Lower lobe of right lung (tissue), 2 donors: ENCODE measurements at regions not wholly inside any gene's neighbourhood (a gene's known extent, or its start where the extent isn't known, plus 50 kb on each side); places are given as distances from the start of the nearest gene placed in this dataset.

Experiments
- ATAC-seq, 2 donors: fragments of 200-7000 bp; cut with Tn5 transposase; one replicate each; pipeline ENCODE4 v1.9.1; 2020 to 2022; ENCODE audit warnings: mild to moderate bottlenecking in 2 of 2, moderate library complexity in 2 of 2
- DNase-seq: peaks from one replicate; pipeline ENCODE4 v3.0.0-alpha.2; 2020
- H3K27ac ChIP-seq: fragments of 200-600 bp; one replicate; pipeline ENCODE4 v1.8.0; 2022
- H3K27me3 ChIP-seq: fragments of 200-600 bp; one replicate; pipeline ENCODE4 v1.8.0; 2022; ENCODE audit warnings: low read depth
- H3K36me3 ChIP-seq: fragments of 200-600 bp; one replicate; pipeline ENCODE4 v1.8.0; 2022; ENCODE audit warnings: mild to moderate bottlenecking
- H3K4me1 ChIP-seq: fragments of 200-600 bp; one replicate; pipeline ENCODE4 v1.8.0; 2022
- H3K4me3 ChIP-seq: fragments of 200-600 bp; one replicate; pipeline ENCODE4 v1.8.0; 2022; ENCODE audit warnings: mild to moderate bottlenecking
- H3K9me3 ChIP-seq: fragments of 200-600 bp; one replicate; pipeline ENCODE4 v1.8.0; 2022
- intact Hi-C: fragments of 100-400 bp; cut with DNase I; formaldehyde crosslinking; loops from one replicate; pipeline ENCODE4 v1.11.0; 2022
- TF ChIP-seq, protein P1 (sequence below): fragments of 200-600 bp; IDR thresholded peaks from one replicate; pipeline ENCODE4 v1.8.0; 2022; ENCODE audit warnings: antibody characterized with exemption, mild to moderate bottlenecking
- donor health status: DM: no; HTN: yes; CAD: no; lungs with severe emphysema.

DNA sequence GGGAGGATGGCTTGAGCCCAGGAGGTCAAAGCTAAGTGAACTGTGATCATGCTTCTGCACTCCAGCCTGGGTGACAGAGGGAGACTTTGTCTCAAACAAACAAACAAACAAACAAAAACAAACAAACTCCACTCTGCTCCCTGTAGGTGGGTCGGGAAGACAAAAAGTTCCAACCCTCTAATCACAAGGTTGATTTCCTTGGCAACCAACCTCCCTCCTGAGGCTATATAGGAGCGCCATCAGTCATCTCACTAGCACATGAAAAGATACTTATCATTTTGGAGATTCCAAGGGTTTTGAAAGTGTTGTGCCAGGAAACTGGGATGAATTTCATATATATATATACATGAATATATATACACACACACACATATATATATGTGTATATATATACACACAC is 160.5 kb downstream of the TUSC1 start:
- intact Hi-C loops = no loop called here
- H3K9me3 ChIP-seq = no peaks in the 10 kb centered on the region

DNA sequence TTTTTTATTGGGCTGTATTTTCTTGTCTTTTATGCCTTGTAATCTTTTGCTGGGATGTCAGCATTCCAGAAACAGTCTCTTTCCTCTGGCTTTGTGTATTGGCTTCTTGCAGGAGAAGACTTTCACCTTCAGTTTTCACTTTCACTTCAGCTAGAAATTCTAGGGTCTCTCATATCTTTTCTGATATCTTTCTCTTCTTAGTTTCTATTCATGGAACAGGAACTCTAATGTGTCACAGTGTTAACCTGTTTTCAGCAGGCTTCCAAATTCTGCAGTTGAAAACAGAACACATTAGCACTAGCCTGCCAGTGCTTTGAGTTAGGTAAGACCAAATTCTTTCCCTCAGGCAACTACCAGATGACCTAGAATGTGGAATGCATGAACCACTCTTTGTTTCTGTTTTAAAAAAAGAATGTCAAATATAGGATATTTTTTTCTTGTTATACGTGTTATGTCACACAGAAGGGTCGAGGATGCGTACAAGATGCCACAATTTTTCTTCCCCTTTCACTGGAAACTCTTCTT is 164.7 kb downstream of the TUSC1 start:
- DNase-seq (no peak), ATAC-seq (no peak)
- no peaks in the 10 kb centered on the region for H3K27me3 ChIP-seq
- no peaks in the 10 kb centered on the region for H3K4me1 ChIP-seq
- H3K27ac ChIP-seq = no peak overlapping the region
- intact Hi-C loops = no loop called here
- H3K36me3 ChIP-seq = no peaks in the 10 kb centered on the region
- H3K9me3 ChIP-seq = no peaks in the 10 kb centered on the region
- H3K4me3 ChIP-seq = no peak overlapping the region
- TF ChIP-seq, protein P1, sequence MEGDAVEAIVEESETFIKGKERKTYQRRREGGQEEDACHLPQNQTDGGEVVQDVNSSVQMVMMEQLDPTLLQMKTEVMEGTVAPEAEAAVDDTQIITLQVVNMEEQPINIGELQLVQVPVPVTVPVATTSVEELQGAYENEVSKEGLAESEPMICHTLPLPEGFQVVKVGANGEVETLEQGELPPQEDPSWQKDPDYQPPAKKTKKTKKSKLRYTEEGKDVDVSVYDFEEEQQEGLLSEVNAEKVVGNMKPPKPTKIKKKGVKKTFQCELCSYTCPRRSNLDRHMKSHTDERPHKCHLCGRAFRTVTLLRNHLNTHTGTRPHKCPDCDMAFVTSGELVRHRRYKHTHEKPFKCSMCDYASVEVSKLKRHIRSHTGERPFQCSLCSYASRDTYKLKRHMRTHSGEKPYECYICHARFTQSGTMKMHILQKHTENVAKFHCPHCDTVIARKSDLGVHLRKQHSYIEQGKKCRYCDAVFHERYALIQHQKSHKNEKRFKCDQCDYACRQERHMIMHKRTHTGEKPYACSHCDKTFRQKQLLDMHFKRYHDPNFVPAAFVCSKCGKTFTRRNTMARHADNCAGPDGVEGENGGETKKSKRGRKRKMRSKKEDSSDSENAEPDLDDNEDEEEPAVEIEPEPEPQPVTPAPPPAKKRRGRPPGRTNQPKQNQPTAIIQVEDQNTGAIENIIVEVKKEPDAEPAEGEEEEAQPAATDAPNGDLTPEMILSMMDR = no peak

More for the DNA sequence above, 160.5 kb downstream of the TUSC1 start:
- no peak overlapping the region for H3K4me3 ChIP-seq
- TF ChIP-seq, protein P1 = no peak
- no peaks in the 10 kb centered on the region for H3K36me3 ChIP-seq
- DNase-seq (no peak), ATAC-seq (no peak)
- no peaks in the 10 kb centered on the region for H3K4me1 ChIP-seq
- H3K27ac ChIP-seq = no peak overlapping the region
- H3K27me3 ChIP-seq = no peaks in the 10 kb centered on the region

DNA sequence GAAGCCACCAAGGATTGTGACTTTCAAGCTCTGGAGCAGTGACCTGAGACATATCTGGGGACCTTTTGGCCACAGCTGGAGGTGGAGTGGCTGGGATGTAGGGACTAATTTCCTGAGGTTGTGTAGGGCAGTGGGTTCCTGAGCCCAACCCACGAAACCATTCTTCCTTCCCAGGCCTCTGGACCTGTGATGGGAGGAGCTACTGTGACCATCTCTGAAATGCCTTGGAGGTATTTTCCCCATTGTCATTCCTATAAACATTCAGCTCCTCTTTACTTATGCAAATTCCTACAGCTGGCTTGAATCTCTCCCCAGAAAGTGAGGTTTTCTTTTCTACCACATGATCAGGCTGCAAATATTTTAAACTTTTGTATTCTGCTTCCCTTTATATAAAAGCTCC is 172.6 kb downstream of the TUSC1 start:
- H3K27me3 ChIP-seq = no peaks in the 10 kb centered on the region
- H3K36me3 ChIP-seq = no peaks in the 10 kb centered on the region
- H3K4me1 ChIP-seq = no peaks in the 10 kb centered on the region
- H3K27ac ChIP-seq = no peak overlapping the region
- no peak overlapping the region for H3K4me3 ChIP-seq
- ATAC-seq (no peak), DNase-seq (no peak)
- H3K9me3 ChIP-seq = peaks cover 15% of the 10 kb centered on the region
- intact Hi-C loops = no loop called here
- TF ChIP-seq, protein P1 = no peak

DNA sequence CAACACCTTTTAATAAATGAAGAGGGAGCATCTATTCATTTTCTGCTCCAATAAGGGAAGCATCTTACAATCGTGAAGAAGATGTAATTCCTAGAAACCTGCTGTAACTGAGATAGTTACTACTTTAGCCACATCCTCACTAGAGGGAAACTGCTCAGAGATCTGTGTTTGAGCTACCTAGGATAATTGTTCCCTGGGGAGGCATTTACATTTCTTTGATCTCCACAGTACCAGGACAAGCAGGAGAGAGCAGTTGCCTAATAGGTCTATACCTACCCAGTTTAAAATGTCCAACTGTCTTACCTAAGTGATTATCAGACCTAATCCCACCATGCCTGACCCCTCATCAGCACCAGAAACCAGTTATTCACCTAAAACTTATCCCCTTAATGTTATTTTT is 196.9 kb downstream of the TUSC1 start:
- ATAC-seq = no peak
- Histone ChIP-seq H3K27me3 (no peaks in the 10 kb centered on the region), H3K4me1 (no peaks in the 10 kb centered on the region), H3K36me3 (no peaks in the 10 kb centered on the region), H3K27ac (no peak overlapping the region), H3K4me3 (no peak overlapping the region), H3K9me3 (no peaks in the 10 kb centered on the region)
- intact Hi-C loops = no loop called here
- DNase-seq = no peak
- TF ChIP-seq, protein P1 = no peak

DNA sequence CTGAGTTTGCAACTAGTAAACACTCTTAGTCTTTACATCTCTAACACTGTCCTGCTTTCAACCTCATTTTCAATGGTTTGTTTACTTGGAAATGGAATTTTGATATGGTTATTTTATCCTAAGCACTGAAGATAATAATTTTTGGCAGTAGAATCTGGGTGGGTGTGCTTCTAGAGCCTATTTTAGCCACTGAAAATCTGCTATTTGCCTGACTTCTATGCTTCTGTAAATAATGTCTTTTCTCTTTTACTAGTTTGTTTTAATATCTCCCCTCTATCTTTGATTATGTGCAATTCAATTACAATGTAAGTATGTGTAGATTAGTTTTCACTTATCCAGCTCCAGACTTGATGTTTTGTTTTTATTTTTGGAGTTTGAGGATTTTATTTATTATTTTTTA is 197.5 kb downstream of the TUSC1 start:
- no peaks in the 10 kb centered on the region for H3K36me3 ChIP-seq
- ATAC-seq (no peak), DNase-seq (no peak)
- TF ChIP-seq, protein P1 = no peak
- intact Hi-C loops = no loop called here
- no peaks in the 10 kb centered on the region for H3K27me3 ChIP-seq
- no peak overlapping the region for H3K27ac ChIP-seq
- no peaks in the 10 kb centered on the region for H3K4me1 ChIP-seq
- H3K4me3 ChIP-seq = no peak overlapping the region
- no peaks in the 10 kb centered on the region for H3K9me3 ChIP-seq

DNA sequence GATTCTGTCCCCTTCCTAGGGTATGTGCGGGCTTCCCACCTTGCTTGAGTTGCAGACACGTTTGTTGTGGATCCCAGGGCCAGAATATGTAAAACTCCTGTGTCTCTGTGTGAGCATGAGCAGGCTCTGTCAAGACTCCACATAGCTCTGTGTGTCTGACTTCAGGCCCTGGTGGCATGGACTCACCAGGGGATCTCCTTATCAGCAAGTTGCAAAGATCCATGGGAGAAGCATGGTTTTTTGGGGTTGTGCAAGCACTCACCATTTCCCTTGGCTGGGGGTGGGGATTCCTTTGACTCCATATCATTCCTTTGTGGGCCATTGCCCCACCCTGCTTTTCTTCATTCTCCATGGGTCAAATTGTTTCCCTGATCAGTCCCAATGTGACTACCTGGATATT is 205.6 kb downstream of the TUSC1 start:
- Histone ChIP-seq H3K4me1 (no peaks in the 10 kb centered on the region), H3K9me3 (peaks cover 4% of the 10 kb centered on the region), H3K27ac (no peak overlapping the region), H3K27me3 (no peaks in the 10 kb centered on the region), H3K4me3 (no peak overlapping the region), H3K36me3 (no peaks in the 10 kb centered on the region)
- intact Hi-C loops = no loop called here
- DNase-seq (no peak), ATAC-seq (peak in 1 of 2 donors; percentile 29)
- TF ChIP-seq, protein P1 = no peak
